ENCODE measurements at regions not wholly inside any gene's neighbourhood (a gene's known extent, or its start where the extent isn't known, plus 50 kb on each side); places are given as distances from the start of the nearest gene placed in this dataset.

GRCh38 chr6:113489952-113490746, 367.0 kb upstream of the MARCKS start:
- no peak for DNase-seq

GRCh38 chr6:113491376-113491775, 365.8 kb upstream of the MARCKS start:
- DNase-seq = no peak

GRCh38 chr6:113493991-113494390, 363.2 kb upstream of the MARCKS start:
- no peak for DNase-seq

- no peak for DNase-seq
Observed at GRCh38 chr6:113495521-113495920, 361.6 kb upstream of the MARCKS start.

- DNase-seq = no peak
Observed at GRCh38 chr6:113496166-113496565, 361.0 kb upstream of the MARCKS start.

GRCh38 chr6:113500221-113500620, 356.9 kb upstream of the MARCKS start:
- DNase-seq = no peak

GRCh38 chr6:113505084-113505699, 352.0 kb upstream of the MARCKS start:
- no peak for DNase-seq

GRCh38 chr6:113508249-113508648, 348.9 kb upstream of the MARCKS start:
- DNase-seq = no peak

GRCh38 chr6:113511100-113511499, 346.0 kb upstream of the MARCKS start:
- DNase-seq = no peak

GRCh38 chr6:113512576-113512975, 344.6 kb upstream of the MARCKS start:
- DNase-seq = no peak

- DNase-seq = no peak
Observed at GRCh38 chr6:113513086-113513485, 344.1 kb upstream of the MARCKS start.

GRCh38 chr6:113522376-113522775, 334.8 kb upstream of the MARCKS start:
- DNase-seq = no peak

- DNase-seq = no peak
Observed at GRCh38 chr6:113524826-113525225, 332.3 kb upstream of the MARCKS start.

- no peak for DNase-seq
Observed at GRCh38 chr6:113526553-113526952, 330.6 kb upstream of the MARCKS start.

- no peak for DNase-seq
Observed at GRCh38 chr6:113526995-113527394, 330.1 kb upstream of the MARCKS start.

GRCh38 chr6:113528111-113528510, 329.0 kb upstream of the MARCKS start:
- no peak for DNase-seq

- no peak for DNase-seq
Observed at GRCh38 chr6:113529196-113529595, 327.9 kb upstream of the MARCKS start.

GRCh38 chr6:113529879-113530278, 327.3 kb upstream of the MARCKS start:
- no peak for DNase-seq

- DNase-seq = no peak
Observed at GRCh38 chr6:113530769-113531168, 326.4 kb upstream of the MARCKS start.

- no peak for DNase-seq
Observed at GRCh38 chr6:113539202-113539601, 317.9 kb upstream of the MARCKS start.

GRCh38 chr6:113539623-113540022, 317.5 kb upstream of the MARCKS start:
- no peak for DNase-seq

- no peak for DNase-seq
Observed at GRCh38 chr6:113540466-113540865, 316.7 kb upstream of the MARCKS start.

- DNase-seq = no peak
Observed at GRCh38 chr6:113551168-113551567, 306.0 kb upstream of the MARCKS start.

- DNase-seq = no peak
Observed at GRCh38 chr6:113556775-113557174, 300.4 kb upstream of the MARCKS start.

GRCh38 chr6:113558431-113558830, 298.7 kb upstream of the MARCKS start:
- DNase-seq = no peak

All from CD4-positive, alpha-beta T cell treated with Interleukin-10 for 1 hour (primary cell).